HG03159 (cell line): ENCODE measurements at regions not wholly inside any gene's neighbourhood (a gene's known extent, or its start where the extent isn't known, plus 50 kb on each side); places are given as distances from the start of the nearest gene placed in this dataset.
A peak's percentile ranks its signal among the peaks of the same experiment; 100 is the strongest.

ENCODE experiments used
- ATAC-seq: cut with Tn5 transposase; IDR thresholded peaks from one replicate; pipeline ENCODE4 v1.9.1; 2021; ENCODE audit warnings: mild to moderate bottlenecking, moderate library complexity; ENCODE audit not compliant: unreplicated experiment

DNA sequence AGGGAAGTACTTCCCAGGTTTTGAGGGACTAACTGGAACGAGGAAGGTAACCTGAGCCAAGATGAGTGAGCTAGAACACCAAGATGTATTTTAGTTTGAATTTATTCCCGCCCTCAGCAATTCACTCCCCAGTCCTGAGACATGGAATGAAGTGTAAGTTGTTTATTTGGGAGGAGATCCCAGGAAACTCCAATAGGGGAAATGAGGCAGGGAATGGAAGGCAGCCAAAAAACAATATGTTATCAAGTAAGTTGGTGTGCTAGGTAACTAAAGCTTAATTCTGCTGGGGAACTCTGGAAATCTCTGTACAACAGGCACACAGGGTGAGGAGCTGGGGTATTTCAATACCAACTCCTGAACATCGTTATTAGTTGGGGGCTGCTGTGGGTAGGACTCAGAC lies 189.7 kb upstream of the HDAC9 start:
- ATAC-seq, result no peak

GRCh38 chr7:18306696-18307095 lies 188.9 kb upstream of the HDAC9 start:
- no peak for ATAC-seq

GRCh38 chr7:18308938-18309337 lies 186.6 kb upstream of the HDAC9 start:
- ATAC-seq, result no peak

DNA sequence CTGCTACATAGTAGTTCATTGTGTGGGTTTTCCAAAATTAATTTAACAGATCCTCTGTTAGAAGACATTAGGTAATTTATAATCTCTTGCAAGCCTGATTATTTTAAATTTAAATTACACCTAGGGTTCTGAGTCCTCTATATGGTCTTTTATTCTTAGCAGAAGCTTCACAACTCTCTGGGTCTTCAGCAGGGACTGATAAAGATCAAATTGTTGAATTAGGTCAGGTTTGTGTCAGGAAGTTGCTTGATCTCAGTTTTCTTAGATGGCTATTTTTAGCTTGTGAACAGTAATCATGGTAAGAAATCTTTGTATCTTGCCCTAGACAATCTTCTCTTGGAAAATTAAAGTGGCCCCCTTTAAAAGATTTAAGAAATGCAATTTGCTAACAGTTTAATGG lies 183.1 kb upstream of the HDAC9 start:
- ATAC-seq, result no peak

GRCh38 chr7:18313965-18314364 lies 181.6 kb upstream of the HDAC9 start:
- no peak for ATAC-seq

DNA sequence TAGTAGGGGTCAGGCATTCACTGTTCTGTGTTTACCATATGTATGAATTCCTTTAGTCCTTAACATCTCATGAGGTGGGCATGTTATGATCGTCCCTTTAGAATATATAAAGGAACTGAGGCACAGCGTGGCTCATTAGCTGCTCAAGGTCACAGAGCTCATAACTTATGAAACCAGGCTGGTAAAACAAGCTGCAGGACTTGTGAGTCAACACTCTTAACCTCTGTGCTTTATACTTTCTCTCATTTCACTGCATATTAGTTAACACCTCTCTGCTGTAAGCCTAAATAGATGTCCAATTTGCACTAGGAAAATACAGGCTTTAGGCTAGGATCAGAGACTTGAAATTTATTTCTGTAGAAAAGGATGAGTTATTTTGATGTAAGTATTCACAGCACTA lies 180.3 kb upstream of the HDAC9 start:
- ATAC-seq, result no peak

DNA sequence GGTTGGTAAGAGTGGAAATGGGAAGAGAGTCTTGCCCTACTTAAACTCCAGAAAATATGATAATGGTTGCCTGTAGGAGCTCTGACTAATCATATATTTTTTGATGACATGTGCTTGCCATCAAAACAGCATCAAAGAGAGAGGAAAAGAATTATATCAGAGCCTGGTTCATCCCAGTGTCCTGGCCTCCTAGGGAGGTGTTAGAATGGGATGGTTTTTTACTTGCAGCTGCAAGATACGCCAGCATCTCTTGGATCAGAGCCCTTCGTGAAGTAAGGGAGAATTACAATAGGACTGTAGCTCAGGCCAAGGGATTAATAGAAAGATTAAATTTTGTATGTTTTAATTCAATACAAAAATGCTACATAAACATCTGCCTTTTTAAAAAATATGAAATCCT lies 177.6 kb upstream of the HDAC9 start:
- ATAC-seq, result no peak

DNA sequence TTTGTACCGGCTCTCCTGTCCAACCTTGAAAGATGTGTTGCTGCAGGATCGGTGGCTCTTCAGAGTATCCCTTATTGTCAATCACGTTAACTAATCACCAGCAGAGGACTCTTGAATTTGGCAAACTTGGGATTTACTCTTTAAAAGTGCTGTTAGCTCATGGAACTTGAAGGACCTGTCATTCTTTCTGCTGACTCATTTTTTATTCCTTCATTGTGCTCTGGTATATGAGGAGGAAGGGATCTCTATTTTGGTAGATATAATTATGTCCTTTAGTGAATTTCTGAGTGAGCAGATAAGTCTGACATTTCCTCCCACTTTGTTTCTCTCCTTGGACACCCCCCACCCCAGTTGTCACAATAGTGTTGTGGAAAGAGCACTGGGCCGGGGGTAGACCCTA lies 175.1 kb upstream of the HDAC9 start:
- no peak for ATAC-seq

GRCh38 chr7:18320971-18321567 lies 174.5 kb upstream of the HDAC9 start:
- peak; percentile 92 for ATAC-seq

- no peak for ATAC-seq
Observed at GRCh38 chr7:18330548-18330947, 165.0 kb upstream of the HDAC9 start.

DNA sequence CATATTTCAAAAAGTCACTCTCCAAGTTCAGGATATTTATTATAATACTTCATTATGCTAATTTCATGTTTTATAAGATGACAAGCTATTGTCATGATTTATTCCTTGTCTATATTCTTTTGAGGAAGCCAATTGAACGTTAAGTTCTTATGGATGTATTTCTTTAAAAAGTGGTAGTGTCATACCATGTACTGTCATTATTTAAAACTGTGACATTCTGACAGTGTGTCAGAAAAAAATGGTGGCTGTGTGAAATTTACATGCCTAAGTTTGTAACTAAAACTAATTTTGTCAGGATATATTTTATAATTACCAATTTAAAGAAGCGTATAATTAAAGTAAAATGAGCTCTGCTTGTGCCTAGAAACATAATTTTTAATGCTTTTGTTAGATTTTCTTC lies 158.9 kb upstream of the HDAC9 start:
- ATAC-seq, result no peak

GRCh38 chr7:18337048-18337809 lies 158.3 kb upstream of the HDAC9 start:
- no peak for ATAC-seq

- no peak for ATAC-seq
Observed at GRCh38 chr7:18338910-18339523, 156.5 kb upstream of the HDAC9 start.

DNA sequence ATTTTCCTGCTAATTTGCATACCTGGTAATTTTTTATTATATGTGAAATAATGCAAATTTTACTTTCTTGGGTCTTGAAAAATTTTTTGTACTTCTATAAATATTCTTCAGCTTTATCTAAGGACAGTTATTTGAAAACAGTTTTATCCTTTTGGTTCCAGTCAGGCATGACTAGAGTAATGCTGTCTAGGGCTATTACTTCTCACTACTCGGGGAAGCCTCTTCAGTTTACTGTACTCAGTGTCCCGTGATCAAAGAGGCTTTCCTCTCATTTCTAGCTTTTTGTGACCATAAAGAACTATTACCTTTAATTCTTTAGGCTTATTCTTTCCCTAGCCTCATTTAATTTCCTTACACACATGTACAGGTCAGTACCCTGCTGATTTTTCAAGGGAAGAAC lies 153.8 kb upstream of the HDAC9 start:
- no peak for ATAC-seq

GRCh38 chr7:18343047-18343446 lies 152.5 kb upstream of the HDAC9 start:
- no peak for ATAC-seq

- no peak for ATAC-seq
Observed at GRCh38 chr7:18344536-18344935, 151.0 kb upstream of the HDAC9 start.

- peak; percentile 74 for ATAC-seq
Observed at GRCh38 chr7:18345641-18346234, 149.8 kb upstream of the HDAC9 start.

DNA sequence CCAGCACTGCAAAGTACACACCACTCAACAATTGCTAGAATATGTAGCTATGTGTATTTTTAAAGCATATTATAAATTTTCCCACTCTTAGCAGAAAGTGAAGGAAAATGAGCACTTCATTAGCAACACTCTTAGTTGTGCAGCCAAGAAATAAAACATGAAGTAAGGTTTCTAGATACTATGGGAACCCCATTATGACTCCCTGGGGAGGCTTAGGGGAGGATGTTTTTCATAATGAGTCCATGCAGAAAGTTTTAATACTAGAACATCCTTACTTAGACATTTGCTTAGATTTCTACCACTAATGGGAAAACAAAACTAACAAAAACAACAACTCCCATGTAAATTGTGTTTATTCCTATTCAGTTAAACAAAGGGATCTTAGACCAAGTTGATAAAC lies 148.4 kb upstream of the HDAC9 start:
- ATAC-seq, result no peak

GRCh38 chr7:18350678-18351077 lies 144.9 kb upstream of the HDAC9 start:
- ATAC-seq, result no peak

GRCh38 chr7:18352339-18353255 lies 143.0 kb upstream of the HDAC9 start:
- peak; percentile 63 for ATAC-seq

DNA sequence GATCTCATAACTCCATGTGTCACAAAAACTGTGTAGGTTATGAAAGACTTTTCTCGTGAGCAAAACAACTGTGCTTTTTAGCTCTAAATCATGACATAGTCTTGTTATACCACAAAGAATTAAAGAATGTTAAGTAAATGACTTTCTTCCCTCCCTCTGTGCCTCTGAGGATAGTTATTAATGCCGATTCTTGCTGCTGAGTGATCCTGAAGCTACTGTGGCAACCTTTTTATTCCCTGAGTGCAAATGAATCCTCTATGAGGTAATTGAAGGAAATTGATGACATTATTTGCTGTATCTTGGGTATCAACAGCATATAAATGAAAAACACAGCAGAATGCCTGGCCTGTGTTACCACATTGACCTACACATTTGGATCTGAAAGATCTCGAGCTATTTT lies 142.2 kb upstream of the HDAC9 start:
- ATAC-seq, result no peak
